Ovary (tissue), 7 donors: ENCODE measurements at regions not wholly inside any gene's neighbourhood (a gene's known extent, or its start where the extent isn't known, plus 50 kb on each side); places are given as distances from the start of the nearest gene placed in this dataset.

ENCODE experiments used
- DNase-seq, 5 donors: peaks; one replicate each; pipeline ENCODE4 v3.0.0-alpha.2; 2019 to 2020
- H3K27ac ChIP-seq, 2 donors: fragments of 200-600 bp; one replicate each; pipeline versions ENCODE4 v1.5.1 to v1.8.0; 2019 to 2022
- H3K27me3 ChIP-seq: fragments of 200-600 bp; one replicate; pipeline ENCODE4 v1.8.0; 2022
- H3K36me3 ChIP-seq: fragments of 200-600 bp; sonication (generic); one replicate; pipeline ENCODE4 v1.5.1; 2019
- H3K4me1 ChIP-seq: one replicate; pipeline ENCODE4 v1.8.1; 2013; ENCODE audit warnings: mild to moderate bottlenecking, moderate library complexity; ENCODE audit not compliant: insufficient read depth
- H3K4me3 ChIP-seq: fragments of 200-600 bp; sonication (generic); one replicate; pipeline ENCODE4 v1.5.1; 2017
- H3K9me3 ChIP-seq, 2 donors: fragments of 200-600 bp in 1 of 2; sonication (generic) in 1 of 2; one replicate each; pipeline versions ENCODE4 v1.5.1 to v1.8.1; 2013 to 2019; ENCODE audit warnings: mild to moderate bottlenecking in 1 of 2, moderate library complexity in 1 of 2
- CTCF ChIP-seq, 3 donors: fragments of 450-650 bp in 2 of 3; fragments of 200-600 bp in 1 of 3; IDR thresholded peaks; one replicate each; pipeline versions ENCODE4 v1.5.1 to v1.8.0; 2016 to 2022; ENCODE audit warnings: antibody characterized with exemption in 3 of 3, mild to moderate bottlenecking in 1 of 3
- EP300 ChIP-seq: sonication (generic); formaldehyde crosslinking; IDR thresholded peaks from one replicate; pipeline ENCODE4 v1.6.1; 2017; ENCODE audit warnings: antibody characterized with exemption
- POLR2A ChIP-seq: fragments of 450-650 bp; IDR thresholded peaks from one replicate; pipeline ENCODE4 v1.6.1; 2017; ENCODE audit warnings: antibody characterized with exemption, mild to moderate bottlenecking, moderate library complexity
- WGBS, 3 donors: extraction: QIAGEN DNeasy Blood & Tissue Kit in 1 of 3; methylation state at CpG; one replicate each; pipeline versions ENCODE4 v1.1.5 to v1.1.7; 2013 to 2017; 5-methylcytosine and 5-hydroxymethylcytosine counted together
- intact Hi-C, 4 donors: fragments of 100-400 bp; cut with DNase I; formaldehyde crosslinking; loops; one replicate each; pipeline versions ENCODE4 v1.11.0 to v1.15.1; 2022 to 2023
- donor health status: DM: no; HTN: no; CAD: no; lungs with moderate emphysema.
- donor health status: DM: no; HTN: no; CAD: no.
- donor health status: Bipolar disorder and iron deficiency.
- donor health status: DM: no; HTN: no; CAD: no.
- donor health status: DM: yes; HTN: yes; CAD: no.

GRCh38 chr6:164998297-164998696 is 311.1 kb downstream of the C6orf118 start:
- 70 to 74% (median 72%) methylated on average over 8 of the region's 8 CpGs for WGBS, 3 donors
- Histone ChIP-seq H3K9me3 (no peaks in the 10 kb centered on the region), H3K27ac (no peak overlapping the region), H3K27me3 (no peaks in the 10 kb centered on the region), H3K4me1 (no peaks in the 10 kb centered on the region), H3K36me3 (no peaks in the 10 kb centered on the region), H3K4me3 (no peak overlapping the region)
- no peak for TF ChIP-seq CTCF (IDR thresholded peaks at IDR 0.05)
- no peak for TF ChIP-seq EP300
- TF ChIP-seq POLR2A = no peak
- intact Hi-C loops = no loop called here
- no peak for DNase-seq

GRCh38 chr6:164996838-164997237 is 312.6 kb downstream of the C6orf118 start:
- no peaks in the 10 kb centered on the region for H3K36me3 ChIP-seq
- H3K9me3 ChIP-seq = no peaks in the 10 kb centered on the region
- intact Hi-C loops = no loop called here
- no peaks in the 10 kb centered on the region for H3K27me3 ChIP-seq
- no peak overlapping the region for H3K4me3 ChIP-seq
- 11 to 22% (median 13%) methylated on average over 6 of the region's 6 CpGs for WGBS, 3 donors
- no peak for DNase-seq
- no peak overlapping the region for H3K27ac ChIP-seq
- TF ChIP-seq POLR2A = no peak
- H3K4me1 ChIP-seq = no peaks in the 10 kb centered on the region

GRCh38 chr6:164991573-164991972 is 317.8 kb downstream of the C6orf118 start:
- 71 to 78% (median 74%) methylated on average over 2 of the region's 2 CpGs for WGBS, 3 donors
- Histone ChIP-seq H3K4me3 (no peak overlapping the region), H3K27ac (no peak overlapping the region), H3K9me3 (no peaks in the 10 kb centered on the region), H3K4me1 (no peaks in the 10 kb centered on the region), H3K27me3 (no peaks in the 10 kb centered on the region), H3K36me3 (no peaks in the 10 kb centered on the region)
- intact Hi-C loops = no loop called here
- TF ChIP-seq POLR2A = no peak
- no peak for TF ChIP-seq EP300
- no peak for TF ChIP-seq CTCF (IDR thresholded peaks at IDR 0.05)
- no peak for DNase-seq

GRCh38 chr6:164990901-164991300 is 318.5 kb downstream of the C6orf118 start:
- Histone ChIP-seq H3K4me1 (no peaks in the 10 kb centered on the region), H3K4me3 (no peak overlapping the region), H3K27me3 (no peaks in the 10 kb centered on the region), H3K27ac (no peak overlapping the region), H3K9me3 (no peaks in the 10 kb centered on the region), H3K36me3 (no peaks in the 10 kb centered on the region)
- TF ChIP-seq CTCF (IDR thresholded peaks at IDR 0.05) = no peak
- no peak for TF ChIP-seq POLR2A
- TF ChIP-seq EP300 = no peak
- intact Hi-C loops = no loop called here
- no peak for DNase-seq
- WGBS, 3 donors = 74 to 88% (median 82%) methylated on average over 2 of the region's 2 CpGs

- intact Hi-C loops = no loop called here
- Histone ChIP-seq H3K4me1 (no peaks in the 10 kb centered on the region), H3K27ac (no peak overlapping the region), H3K4me3 (no peak overlapping the region), H3K36me3 (no peaks in the 10 kb centered on the region), H3K9me3 (no peaks in the 10 kb centered on the region), H3K27me3 (no peaks in the 10 kb centered on the region)
- no peak for TF ChIP-seq EP300
- TF ChIP-seq CTCF (IDR thresholded peaks at IDR 0.05) = no peak
- no peak for TF ChIP-seq POLR2A
- no peak for DNase-seq
- WGBS, 3 donors = 45 to 77% (median 55%) methylated on average over 3 of the region's 3 CpGs
Observed at GRCh38 chr6:164982389-164982788, 327.0 kb downstream of the C6orf118 start.
